GM18517 (cell line): ENCODE measurements at regions not wholly inside any gene's neighbourhood (a gene's known extent, or its start where the extent isn't known, plus 50 kb on each side); places are given as distances from the start of the nearest gene placed in this dataset.

Experiments used
- ATAC-seq: cut with Tn5 transposase; IDR thresholded peaks from one replicate; pipeline ENCODE4 v1.9.1; 2021; ENCODE audit warnings: mild to moderate bottlenecking, moderate library complexity; ENCODE audit not compliant: unreplicated experiment

DNA sequence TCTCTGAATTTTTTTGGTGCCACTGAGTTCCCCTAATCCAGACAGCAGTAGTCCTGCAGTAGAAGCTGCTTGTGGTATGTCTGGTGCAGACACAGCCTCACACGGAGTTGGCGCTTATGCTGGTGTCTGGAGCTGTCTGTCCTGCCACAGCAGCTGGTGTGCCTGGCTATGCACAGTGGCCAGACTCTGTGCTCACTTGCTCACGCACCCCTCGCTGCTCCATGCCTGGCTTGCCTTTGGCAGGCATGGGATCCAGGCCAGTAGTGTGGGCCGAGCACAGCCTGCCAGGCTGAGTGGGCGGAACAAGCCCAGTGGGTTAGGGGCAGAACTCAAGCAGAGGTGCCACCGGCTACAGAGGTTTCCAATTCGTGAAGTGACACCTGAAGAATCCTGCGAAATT is 845.9 kb upstream of the PCDH9 start:
- ATAC-seq: no peak

DNA sequence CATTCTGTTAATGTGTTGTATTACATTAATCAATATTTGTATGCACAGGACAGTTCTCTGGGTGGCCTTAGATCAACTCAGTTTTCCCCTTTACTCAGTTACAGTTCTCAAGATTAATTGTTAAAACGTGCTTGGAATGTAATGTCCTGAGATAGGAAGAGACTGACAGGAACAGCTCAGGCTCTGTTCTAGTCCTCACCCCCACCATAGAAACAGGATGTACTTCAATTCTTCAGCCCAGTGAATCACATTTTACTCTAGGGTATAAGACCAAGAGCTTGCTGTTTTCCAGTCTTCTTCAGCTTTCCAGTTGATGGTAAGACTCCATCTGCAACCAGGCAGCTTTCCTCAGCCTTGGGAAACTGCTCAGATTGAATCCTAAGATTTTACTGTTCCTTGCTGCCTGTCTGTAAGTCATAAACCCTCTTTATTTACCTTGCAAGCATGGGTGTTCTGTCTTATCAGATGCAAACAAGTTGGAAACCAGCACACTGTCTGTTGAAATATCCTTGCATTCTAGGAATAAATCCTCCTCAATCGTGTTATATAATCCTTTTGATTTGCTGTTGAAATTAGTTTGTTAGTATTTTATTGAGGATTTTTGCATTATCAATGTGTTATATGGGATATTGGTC is 836.9 kb upstream of the PCDH9 start:
- no peak for ATAC-seq

DNA sequence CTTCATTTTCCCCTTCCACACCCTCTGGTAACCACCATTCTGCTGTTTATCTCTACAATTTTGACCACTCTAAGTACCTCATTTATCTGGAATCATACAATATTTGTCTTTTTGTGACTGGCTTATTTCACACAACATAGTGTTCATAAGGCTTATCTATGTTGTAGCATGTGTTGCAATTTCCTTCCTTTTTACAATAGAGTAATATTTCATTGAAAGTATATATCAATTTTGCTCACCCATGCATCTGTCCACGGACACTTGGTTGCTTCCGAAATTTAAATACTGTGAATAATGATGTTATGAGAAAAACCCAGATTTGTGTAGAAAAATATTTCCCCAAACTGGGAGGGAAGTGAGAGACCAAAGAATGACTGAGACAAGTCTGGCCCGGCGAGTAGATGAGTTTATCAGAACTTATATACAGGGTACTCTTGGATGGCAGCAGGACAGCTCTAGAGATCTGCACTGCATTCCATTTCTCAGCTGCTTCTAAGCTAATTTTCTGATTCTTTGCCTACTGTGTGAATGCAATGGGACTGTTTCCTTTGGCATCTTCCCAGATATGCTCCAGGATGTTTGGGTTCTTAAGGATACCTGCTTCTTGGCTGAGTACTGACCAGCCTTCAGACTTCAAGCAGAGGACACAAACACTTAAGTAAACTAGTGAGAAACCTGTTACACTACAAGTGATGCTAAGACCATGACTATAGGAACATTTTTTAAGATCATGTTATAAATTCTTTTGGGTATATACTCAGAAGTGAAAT is 834.0 kb upstream of the PCDH9 start:
- ATAC-seq: no peak

DNA sequence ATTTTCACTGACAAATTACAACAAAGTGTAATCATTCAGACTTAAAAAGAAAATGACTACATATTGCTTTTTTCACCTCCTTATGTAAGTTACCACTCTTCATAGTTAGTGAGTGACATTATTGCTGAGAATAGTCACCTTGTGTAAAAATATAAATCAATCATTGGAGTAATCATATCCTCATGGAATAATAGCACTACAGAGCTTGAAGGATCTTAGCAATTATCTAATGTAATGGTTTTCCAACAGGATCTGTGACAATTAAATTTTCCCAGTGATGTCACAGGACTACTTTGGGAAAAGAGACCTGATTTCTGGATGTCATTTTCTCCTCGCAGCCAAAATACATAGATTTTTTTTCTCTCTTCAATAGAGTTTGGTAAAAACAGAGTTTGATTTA is 833.0 kb upstream of the PCDH9 start:
- ATAC-seq: no peak

DNA sequence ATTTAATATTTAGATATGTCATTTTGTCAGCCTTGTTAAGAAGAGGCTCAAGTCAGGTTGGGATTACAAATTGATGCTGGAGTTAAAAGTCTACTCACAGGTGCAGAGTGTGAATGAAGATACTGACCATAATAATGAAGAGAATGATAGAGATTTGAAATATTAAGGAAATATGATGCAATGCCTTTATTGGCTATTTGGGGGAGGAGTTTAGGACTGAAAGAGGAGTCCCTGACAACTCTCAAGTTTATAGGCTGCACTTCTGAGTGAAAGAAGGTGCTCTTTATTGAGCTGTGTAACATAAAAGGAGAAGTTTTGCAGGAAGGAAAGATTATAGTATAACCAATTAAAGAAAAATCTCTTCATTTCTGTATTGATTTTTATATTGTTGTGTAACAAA is 827.7 kb upstream of the PCDH9 start:
- no peak for ATAC-seq

DNA sequence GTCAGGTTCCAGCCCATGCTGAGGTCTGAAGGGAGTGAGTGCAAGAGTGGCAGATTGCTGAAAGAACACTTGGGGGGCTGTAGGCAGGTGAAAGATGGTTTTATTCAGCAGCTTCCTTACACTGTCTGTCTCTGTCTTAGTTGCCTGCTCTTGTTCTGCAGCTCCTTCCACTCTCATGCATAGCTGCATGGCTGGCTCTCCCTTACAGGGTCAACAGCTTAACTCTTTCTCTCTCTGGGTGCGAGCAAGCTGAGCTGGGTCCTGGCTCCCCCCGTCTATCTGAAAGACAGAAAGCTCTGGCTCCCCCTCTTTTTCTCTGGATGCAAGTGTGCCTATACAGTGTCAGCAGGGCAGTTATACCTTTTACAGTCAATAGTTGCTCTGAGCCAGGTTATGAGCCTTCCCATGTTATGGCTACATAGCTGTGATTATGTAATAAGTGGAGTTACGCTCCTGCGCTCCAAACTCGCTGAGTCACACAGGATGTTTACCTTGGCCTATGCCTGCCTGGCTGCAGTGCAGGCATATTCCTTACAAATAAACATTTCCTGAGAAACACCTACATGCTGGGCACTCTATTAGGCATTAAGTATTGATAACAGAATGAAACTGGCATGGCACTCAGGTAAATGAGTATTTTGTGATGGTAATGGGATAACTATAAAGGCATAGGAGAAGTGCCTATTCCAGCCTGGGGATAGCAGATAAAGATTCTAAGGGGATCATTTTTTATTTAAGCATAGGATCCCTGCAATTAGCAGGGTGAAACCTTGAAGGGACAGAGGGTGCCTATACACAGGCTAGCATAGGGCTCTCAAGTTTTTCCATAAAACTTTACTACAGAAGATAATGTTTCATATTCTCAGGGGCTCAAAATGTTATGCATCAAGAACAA is 826.9 kb upstream of the PCDH9 start:
- no peak for ATAC-seq

DNA sequence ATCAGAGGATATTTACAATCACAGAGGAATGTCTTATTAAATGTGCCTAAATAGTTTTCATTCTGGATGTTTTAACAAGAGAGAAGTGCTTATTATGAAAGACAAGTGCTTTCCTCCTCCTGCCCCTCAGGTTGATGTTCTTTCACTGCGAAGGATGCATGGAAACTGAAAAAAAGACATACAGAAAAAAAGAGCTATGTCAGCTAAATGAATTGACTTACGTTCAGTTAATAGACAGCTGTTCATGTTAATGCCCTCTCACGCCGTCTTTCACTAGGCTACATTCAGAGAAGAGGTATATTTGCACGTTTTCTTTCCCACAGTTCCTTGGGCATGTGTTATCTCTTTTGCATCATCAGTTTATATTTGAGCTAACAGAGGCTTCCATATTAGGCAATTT is 821.8 kb upstream of the PCDH9 start:
- no peak for ATAC-seq

DNA sequence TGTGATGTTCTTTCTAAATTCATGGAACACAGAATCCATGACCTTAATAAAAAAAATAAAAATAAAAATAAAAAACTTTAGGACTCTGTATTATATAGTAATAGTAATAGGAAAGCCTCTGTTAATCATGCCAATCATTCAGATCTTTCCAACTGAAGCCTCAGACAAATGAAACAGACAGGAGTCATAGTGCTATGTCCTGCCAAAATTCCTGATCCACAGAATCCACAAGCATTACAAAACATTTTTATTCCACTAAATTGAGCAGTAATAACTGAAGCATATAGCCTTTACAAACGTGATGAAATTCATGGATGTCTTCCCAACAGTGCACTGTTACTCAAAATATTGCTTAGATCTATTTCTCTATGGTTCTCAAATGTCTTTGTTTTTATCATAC is 820.6 kb upstream of the PCDH9 start:
- ATAC-seq: no peak

DNA sequence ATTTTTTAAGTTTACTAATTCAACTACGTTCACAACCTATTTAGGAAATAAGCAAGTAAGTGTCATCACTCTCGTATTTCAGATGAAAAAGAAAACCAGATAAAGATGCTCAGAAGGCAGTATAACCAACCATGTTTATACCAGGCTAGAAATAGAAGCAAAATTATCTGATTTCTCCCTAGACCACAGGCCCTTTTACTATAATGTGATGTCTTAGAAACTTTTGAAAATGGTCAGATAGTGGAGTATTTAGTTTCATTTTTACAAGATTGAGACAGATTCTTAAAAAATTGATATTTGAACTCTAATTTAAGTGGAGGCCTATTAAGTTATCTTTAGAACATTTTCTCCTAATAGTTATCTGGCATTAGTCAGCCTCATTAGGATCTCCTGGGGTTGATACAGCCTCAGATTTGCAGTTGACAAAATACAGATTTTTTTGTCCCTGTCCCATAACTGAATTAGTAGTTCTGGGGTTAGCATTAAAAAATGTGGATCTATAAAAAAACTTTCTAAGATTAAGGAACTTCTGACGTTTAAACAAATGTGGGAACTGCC is 818.7 kb upstream of the PCDH9 start:
- no peak for ATAC-seq

DNA sequence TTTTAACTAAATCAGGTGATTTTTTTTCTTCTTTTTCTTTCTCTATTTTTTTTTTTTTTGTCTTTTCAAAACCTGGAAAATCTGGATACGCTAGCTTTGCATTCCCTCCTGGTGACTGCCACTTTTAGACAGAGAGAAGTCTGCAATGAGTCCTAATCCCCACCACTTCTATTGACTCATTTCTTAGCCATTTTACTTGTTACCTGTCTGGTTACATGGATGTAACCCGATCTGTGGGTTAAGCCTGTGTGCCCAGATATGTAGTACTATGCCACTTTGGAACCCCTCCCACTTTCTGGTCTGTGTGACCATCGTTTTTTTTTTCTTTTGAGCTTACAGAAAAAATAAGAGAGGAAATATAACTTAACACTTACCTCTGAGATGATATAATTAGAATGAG is 817.8 kb upstream of the PCDH9 start:
- no peak for ATAC-seq

DNA sequence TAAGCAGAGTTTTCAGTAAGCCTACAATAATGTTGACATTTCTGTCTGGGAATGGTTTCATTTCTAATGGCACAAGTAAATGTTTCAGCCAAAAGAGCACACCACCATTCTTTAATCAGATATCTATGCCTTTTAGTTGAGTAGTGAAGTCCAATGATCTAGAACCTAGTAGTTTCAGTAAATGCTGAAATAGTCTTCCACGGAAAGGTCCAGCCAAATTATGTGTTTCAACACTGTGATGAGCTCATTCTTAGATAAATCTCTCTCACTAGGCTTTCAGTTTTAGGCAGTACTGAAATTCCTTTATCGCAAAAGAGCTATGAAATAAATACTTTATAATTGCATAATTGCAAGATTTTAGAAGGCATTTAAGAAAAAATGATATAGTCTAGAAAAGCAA is 816.8 kb upstream of the PCDH9 start:
- no peak for ATAC-seq

DNA sequence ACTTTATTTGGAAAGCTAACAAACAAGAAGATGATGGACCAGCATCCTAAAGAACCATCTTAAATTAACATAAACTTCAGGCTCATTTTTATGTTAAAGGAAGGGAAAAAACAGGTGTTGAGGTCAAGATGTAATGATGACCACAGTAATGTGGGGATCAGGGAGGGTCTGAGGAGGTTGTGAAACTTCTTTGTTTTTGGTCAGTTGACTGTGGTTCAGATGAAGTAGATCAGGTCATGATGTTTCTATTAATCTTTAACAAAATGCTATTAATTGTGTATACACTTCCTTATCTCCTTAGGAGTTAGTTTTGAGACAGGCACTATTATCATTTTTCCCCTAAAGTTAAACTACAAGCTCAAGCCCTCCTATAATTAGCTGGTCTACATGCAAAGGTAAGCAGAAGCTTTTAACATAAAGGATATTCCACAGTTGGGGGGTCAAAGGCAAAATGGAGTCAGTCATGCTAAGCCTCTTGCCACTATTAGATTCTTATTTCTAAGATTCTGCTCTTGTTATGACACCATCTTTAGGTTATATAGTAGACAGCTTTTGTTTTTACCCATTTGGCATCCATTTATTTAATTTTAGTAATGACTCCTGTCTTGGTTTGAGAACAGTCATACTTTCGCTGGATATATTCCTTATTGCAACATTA is 800.1 kb upstream of the PCDH9 start:
- ATAC-seq: no peak

DNA sequence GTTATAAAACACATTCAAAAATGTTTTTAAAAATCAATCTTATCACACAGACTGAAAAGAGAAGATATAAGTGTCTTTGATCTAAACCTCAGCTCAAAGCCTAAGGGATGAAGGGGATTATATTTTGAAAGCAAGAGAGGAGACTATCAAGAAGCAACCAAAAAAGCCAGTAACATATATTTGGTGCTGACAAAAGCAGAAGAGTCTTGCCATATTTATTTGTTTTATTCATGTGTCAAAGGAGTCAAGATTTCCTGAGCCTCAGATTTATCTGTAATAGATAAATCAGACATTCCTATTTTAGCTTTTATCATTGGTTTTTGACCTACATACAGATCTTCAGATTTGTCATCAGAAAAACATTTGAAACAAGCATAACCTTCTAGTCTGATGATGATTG is 798.6 kb upstream of the PCDH9 start:
- ATAC-seq: no peak

DNA sequence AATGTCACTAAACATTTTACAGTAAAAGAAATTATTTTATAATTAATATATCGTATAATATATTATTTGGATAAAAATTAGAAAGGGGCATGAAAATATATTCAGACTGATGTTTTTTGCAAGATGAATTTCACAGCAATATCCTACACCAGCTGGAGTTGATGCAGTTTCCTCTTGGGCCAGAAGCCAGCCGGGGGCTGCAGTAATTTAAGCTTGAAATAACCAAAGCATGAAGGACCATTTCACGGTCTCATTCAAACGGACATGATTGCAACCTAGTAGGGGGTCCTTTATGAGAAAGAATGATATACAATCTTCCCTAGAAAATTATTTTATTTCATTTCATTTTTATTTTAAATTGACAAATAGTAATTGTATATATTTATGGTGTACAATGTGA is 797.2 kb upstream of the PCDH9 start:
- ATAC-seq: no peak

DNA sequence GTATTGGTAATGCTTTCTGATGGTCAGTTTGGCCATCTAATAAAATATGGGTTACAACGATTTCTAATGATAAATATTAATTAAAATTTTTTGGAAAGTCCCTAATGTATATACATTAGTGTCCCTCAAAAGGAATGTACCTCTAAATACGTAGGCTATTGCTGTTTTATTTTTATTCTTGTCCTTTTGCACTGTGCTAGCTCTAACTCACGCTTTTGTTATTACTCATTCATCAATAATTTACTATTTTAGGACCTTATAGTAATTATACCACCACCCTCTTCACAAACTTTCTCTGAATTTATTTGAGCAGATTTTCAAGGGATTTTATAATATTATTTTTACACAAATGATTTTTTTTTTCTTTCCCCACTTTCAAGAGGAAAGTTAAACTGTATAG is 795.9 kb upstream of the PCDH9 start:
- ATAC-seq: no peak

DNA sequence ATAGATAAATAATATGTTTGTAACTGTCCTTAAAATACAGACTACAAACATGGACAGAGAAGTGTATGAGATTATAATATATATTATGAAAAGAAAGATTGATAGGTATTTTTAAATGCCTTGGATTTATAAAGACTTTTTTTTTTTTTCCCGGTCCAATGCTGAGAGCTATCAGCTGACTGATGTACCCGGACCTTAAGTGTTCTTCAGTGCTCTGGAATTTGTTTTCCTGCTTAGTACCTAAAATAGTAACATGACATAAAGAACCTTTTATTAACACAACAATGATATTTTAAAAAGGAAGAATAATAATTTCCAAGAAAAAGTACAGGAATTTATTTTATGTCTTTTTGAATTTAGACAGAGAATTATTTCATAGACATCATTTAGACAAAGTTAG is 795.5 kb upstream of the PCDH9 start:
- no peak for ATAC-seq

DNA sequence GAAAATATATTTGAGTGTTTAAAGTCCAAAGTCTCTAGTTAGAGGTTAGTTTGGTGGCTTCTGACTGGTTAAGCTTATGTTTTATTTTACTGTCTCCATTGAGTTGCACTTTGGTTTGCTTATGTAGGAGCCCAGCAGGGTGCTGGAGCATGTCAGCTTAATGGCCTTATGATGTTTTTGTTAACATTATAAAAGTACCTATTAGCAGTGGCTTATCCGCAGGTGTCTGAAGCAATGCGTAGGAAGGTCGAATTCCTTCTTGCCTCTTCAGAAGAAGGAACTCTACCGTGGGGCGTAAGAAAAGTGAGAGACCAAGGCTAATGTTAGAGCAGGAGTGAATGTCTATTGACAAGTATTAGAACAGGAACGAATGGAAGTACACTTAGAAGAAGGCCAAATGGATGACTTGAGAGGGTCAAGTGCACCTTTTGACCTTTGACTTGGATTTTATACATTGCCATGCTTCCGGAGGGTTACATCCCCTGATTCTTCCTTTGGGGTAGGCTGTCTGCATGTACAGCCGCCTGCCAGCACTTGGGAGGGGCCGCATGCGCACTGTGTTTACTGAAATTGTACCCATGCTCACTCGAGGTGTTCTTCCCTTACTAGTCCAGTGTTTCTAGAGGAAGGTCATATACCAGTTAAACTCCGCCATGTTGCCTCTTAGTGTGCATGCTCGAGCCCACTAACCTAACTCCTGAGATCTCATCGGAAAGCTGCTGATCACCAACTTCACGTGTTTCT is 793.9 kb upstream of the PCDH9 start:
- no peak for ATAC-seq

DNA sequence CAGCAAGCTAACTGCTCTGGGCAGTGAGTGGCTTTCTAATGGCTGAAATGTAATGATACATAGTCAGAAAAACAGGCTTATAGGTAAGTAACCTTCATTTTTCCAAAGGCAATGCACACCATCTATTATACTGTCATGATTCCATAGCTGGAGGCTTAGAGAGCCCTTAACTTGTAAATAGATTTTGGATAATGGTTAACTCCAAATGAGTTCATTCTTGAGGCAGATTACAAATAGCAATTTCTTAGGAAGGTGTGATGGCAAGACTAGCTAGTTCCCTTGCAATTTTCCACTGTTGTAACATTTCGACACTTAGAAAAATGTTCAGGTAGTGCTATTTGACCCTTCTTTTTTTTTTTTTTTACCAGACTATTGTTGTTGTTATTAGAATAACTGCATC is 789.8 kb upstream of the PCDH9 start:
- ATAC-seq: no peak

DNA sequence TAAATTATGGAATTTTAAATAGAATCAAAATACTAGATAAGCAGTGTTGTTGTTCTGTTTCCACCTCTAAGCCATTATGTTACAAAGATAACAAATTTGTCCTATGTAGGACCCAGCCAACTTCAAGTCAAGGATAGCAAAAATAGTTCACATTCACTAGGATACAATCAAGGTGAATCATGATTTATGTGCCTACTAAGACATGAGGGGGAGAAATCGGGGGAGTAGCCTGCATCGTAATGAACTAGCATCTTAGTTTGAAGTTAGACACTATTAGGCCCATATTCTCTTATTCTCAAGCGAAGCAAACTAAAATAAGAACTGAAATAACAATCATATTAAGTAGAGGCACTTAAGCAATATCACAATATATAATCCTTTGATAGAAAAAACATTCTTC is 779.4 kb upstream of the PCDH9 start:
- ATAC-seq: no peak

DNA sequence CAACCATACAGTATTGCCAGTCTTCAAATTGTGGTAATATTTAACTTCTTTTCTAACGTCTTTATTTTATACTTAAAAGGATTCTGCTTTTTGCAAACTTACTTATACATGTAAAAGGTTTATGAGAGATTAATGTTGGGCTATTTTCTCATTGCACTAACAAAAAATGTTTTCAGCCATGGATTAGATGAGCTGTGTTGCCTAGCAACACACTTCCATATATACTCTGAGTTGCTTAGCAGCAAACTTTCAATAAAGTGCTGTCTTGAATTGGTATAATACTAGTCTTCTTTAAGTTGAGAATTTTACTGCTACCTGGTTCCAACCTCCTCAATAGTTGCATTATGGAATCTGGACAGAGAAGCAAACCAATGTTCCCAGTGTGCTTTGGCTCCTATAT is 777.4 kb upstream of the PCDH9 start:
- ATAC-seq: no peak
